Right cardiac atrium (tissue), 5 donors: ENCODE measurements at regions not wholly inside any gene's neighbourhood (a gene's known extent, or its start where the extent isn't known, plus 50 kb on each side); places are given as distances from the start of the nearest gene placed in this dataset.

Experiments
- ATAC-seq, 2 donors: fragments of 200-7000 bp; cut with Tn5 transposase; one replicate each; pipeline versions ENCODE4 v1.8.0 to v1.9.1; 2020; ENCODE audit warnings: moderate library complexity in 2 of 2, mild to moderate bottlenecking in 1 of 2
- DNase-seq, 3 donors: peaks; one replicate each; pipeline ENCODE4 v3.0.0-alpha.2; 2020
- H3K27ac ChIP-seq: one replicate; pipeline ENCODE4 v1.5.1; 2013; ENCODE audit warnings: mild to moderate bottlenecking, low read length, control low read depth, moderate library complexity
- H3K27me3 ChIP-seq: one replicate; pipeline ENCODE4 v1.6.1; 2013; ENCODE audit not compliant: control insufficient read depth, insufficient read depth
- H3K4me1 ChIP-seq: one replicate; pipeline ENCODE4 v1.6.1; 2013; ENCODE audit warnings: low read length; ENCODE audit not compliant: control insufficient read depth, insufficient read depth
- H3K4me3 ChIP-seq: one replicate; pipeline ENCODE4 v1.5.1; 2013; ENCODE audit warnings: low read length, control low read depth
- H3K9me3 ChIP-seq: one replicate; pipeline ENCODE4 v1.6.1; 2013; ENCODE audit warnings: low read length; ENCODE audit not compliant: control insufficient read depth
- WGBS: extraction: QIAGEN DNeasy Blood & Tissue Kit; methylation state at CpG from one replicate; pipeline ENCODE4 v1.1.7; 2013; 5-methylcytosine and 5-hydroxymethylcytosine counted together
- intact Hi-C, 4 donors: fragments of 100-400 bp; cut with DNase I; formaldehyde crosslinking; loops; one replicate each; pipeline versions ENCODE4 v1.11.0 to v1.14.0; 2022 to 2023
- donor health status: healthy with polysubstance abuse.
- donor health status: DM: no; HTN: yes; CAD: no.
- donor health status: DM: no; HTN: no; CAD: no.
- donor health status: DM: no; HTN: yes; CAD: no; lungs with severe emphysema.
- donor health status: DM: yes; HTN: yes; CAD: no.

GRCh38 chr17:15177343-15177742 lies 87.8 kb downstream of the PMP22 start:
- H3K4me3 ChIP-seq, result no peak overlapping the region
- ATAC-seq (no peak), DNase-seq (no peak)
- H3K27ac ChIP-seq, result no peak overlapping the region
- H3K4me1 ChIP-seq, result no peaks in the 10 kb centered on the region
- intact Hi-C loops, result no loop called here
- 90% methylated on average over 2 of the region's 2 CpGs for WGBS
- no peaks in the 10 kb centered on the region for H3K9me3 ChIP-seq
- no peaks in the 10 kb centered on the region for H3K27me3 ChIP-seq

DNA sequence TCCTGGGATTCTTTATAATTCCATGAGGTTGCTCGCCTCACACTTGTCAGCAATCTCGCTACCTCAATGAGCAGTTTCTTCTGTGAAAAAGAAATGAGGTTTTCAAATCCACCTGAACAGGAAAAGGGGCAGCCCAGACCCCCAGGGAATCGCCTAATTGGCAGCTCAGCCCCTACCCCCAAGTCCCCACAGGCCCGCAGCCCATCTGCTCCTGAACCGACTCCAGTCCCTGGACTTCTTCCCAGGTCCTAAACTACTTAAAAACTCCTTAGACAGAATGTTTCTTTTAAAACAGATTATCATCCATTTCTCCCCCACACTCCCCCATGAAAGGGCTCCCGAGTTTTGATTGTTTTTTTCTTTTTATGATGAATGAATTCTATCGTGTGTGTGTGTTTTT lies 89.8 kb downstream of the PMP22 start:
- Histone ChIP-seq H3K9me3 (no peaks in the 10 kb centered on the region), H3K4me1 (no peaks in the 10 kb centered on the region), H3K27ac (no peak overlapping the region), H3K4me3 (no peak overlapping the region), H3K27me3 (no peaks in the 10 kb centered on the region)
- WGBS, result 54% methylated on average over 7 of the region's 7 CpGs
- ATAC-seq (no peak), DNase-seq (no peak)
- intact Hi-C loops, result no loop called here

DNA sequence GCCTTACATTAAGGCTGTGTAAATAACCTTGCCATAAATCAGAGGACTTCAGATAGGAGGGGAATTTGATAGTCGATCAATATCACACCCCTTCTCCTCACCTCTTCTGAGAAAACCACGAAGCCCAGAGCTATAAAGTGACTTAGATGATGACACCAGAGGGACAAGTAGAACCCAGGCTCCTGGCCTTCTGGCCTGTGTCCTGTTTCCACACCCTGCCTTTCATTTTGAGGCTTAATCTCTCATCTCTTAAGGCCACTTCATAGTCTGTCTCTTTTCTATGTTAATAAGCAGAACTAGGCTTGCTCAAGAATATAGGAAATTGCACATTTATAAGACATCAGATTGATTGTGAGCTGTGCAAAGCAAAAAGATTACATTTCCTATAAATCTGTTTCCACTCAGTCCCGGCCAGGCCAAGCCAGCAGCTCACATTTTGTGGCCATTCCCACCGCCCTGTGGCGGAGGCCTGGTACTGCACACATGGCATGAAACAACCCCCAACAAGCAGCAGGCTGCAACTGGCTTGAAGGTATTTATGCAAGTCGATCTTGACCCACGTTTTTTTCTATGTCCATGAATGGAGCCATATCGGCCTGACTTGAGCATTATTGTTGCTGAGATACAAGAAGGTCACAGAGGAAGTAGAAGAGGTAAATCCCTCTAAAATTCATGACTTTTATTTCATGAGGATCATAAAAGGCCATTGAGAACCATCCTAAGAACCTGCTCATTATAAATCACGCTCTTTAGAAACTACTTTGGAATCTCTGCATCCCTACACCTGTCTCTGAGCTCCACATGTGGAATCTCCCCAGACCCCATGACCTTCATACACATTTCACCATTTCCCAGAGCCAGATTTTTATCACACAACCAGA lies 93.7 kb downstream of the PMP22 start:
- peak; percentile 75 to 80 for ATAC-seq
- peak; percentile 52 to 77 (median 76) for DNase-seq
- Histone ChIP-seq H3K27me3 (no peaks in the 10 kb centered on the region), H3K4me3 (no peak overlapping the region), H3K27ac (no peak overlapping the region), H3K4me1 (no peaks in the 10 kb centered on the region), H3K9me3 (no peaks in the 10 kb centered on the region)
- 28% methylated on average over 9 of the region's 9 CpGs for WGBS
- intact Hi-C loops, result no loop called here

DNA sequence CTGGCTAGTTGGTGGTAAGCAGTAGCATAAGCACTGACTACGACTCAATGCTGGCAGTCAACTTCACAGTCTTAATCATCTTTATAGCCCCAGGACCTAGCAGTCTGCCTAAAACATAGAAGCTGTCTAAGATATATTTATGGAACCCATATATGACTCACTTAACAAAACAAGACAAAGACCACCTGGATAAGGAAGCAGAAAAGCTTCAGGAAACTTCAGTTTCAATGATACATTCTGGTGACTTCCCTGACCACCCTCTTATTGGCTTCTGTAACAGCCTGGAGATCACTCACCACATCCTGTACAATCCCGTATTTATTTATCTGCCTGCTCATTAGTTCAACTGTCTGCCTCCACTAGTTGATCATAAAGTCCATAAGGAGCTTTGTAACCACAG lies 95.5 kb downstream of the PMP22 start:
- no peak for ATAC-seq
- WGBS, result 68% methylated on average over 2 of the region's 2 CpGs
- Histone ChIP-seq H3K27me3 (no peaks in the 10 kb centered on the region), H3K4me3 (no peak overlapping the region), H3K27ac (no peak overlapping the region), H3K4me1 (no peaks in the 10 kb centered on the region), H3K9me3 (no peaks in the 10 kb centered on the region)
- intact Hi-C loops, result loop anchor here in 1 of 4 donors (5.0 kb wide), 1 partner anchor 47 kb away; no protein-coding TSS in a partner anchor
- no peak for DNase-seq

DNA sequence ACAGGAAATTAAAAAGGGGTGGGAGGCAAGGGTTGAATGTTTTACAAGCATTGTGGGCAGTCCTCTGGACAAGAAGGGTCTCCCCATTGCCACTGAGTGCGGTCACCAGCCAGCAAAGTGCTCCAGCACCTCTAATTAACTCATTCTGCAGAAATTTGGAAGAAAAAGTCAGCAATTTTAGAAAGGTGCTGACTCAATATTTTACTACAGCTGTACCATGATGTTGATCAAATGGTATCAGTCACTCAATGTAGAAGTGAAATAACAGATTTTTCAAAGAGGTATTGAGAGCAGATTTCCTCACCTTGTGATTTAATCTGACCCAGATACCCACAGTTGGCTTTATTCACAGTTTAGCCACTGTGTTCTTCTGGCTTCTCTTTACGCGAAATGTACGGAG lies 96.7 kb downstream of the PMP22 start:
- intact Hi-C loops, result loop anchor here in 1 of 4 donors (5.0 kb wide), 1 partner anchor 46 kb away; no protein-coding TSS in a partner anchor
- no peak for DNase-seq
- Histone ChIP-seq H3K27ac (no peak overlapping the region), H3K9me3 (no peaks in the 10 kb centered on the region), H3K27me3 (no peaks in the 10 kb centered on the region), H3K4me3 (no peak overlapping the region), H3K4me1 (no peaks in the 10 kb centered on the region)
- 66% methylated on average over 4 of the region's 4 CpGs for WGBS
- ATAC-seq, result no peak

DNA sequence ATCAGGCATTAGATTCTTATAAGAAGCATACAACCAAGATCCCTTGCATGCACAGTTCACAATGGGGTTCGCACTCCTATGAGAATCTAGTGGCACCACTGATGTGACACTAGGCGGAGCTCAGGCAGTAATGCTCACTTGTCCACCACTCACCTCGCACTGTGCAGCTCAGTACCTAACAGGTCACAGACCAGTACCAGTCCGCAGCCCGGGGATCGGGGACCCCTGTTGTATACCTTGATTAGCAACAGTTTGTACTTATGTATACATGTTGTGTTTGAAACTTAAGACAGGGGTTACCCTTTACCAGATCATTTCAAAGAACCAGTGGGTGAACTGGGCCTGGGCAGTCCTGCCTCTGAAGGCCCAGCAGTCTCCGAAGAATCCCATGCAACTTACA lies 103.7 kb downstream of the PMP22 start:
- intact Hi-C loops, result no loop called here
- 82% methylated on average over 7 of the region's 7 CpGs for WGBS
- no peak overlapping the region for H3K4me3 ChIP-seq
- H3K9me3 ChIP-seq, result no peaks in the 10 kb centered on the region
- no peaks in the 10 kb centered on the region for H3K4me1 ChIP-seq
- ATAC-seq (no peak), DNase-seq (no peak)
- H3K27me3 ChIP-seq, result no peaks in the 10 kb centered on the region
- no peak overlapping the region for H3K27ac ChIP-seq

DNA sequence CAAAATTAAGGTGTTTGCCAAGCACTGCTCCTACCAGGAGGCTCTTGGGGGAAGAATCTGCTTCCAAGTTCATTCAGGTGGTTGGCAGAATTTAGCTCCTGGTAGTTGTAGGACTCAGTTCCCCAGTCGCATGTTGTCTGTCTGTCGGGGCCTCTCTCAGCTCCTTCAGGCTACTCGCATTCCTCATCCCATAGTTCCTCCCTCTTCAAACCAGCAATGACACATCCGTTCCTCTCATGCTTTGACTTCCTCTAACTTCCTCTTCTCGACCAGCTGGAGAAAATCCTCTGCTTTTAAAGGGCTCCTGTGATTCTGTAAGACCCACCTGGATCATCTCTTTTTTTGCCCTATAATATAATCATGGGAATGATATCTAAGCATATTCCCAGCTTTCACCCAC lies 108.1 kb downstream of the PMP22 start:
- Histone ChIP-seq H3K4me1 (no peaks in the 10 kb centered on the region), H3K27ac (no peak overlapping the region), H3K27me3 (no peaks in the 10 kb centered on the region), H3K9me3 (no peaks in the 10 kb centered on the region), H3K4me3 (no peak overlapping the region)
- intact Hi-C loops, result loop anchor here in 2 of 4 donors (5.0 to 10.0 kb wide), 2 partner anchors 220 to 232 kb away; no protein-coding TSS in a partner anchor
- no peak for DNase-seq
- ATAC-seq, result no peak
- 33% methylated on average over 5 of the region's 5 CpGs for WGBS

DNA sequence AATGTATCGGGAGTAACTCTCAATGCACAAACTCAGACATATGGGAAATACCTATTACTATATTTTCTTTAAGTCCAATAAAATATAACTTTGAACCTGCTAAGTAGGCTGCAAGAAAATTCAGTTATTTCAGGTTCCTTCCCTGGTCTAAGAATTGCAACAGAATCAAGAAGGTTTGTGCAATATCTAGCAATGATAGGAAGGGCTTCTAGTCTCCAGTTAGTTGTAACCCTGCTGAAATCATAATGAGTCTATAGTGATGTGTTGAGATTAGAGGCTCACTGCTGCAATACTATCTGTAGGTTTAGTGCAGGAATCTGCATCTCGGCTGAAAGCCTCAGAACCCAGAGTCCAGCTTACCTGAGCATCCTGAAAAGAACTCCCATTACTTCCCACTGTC lies 110.5 kb downstream of the PMP22 start:
- WGBS, result 86% methylated on average over 2 of the region's 2 CpGs
- Histone ChIP-seq H3K27me3 (no peaks in the 10 kb centered on the region), H3K27ac (no peak overlapping the region), H3K9me3 (no peaks in the 10 kb centered on the region), H3K4me1 (no peaks in the 10 kb centered on the region), H3K4me3 (no peak overlapping the region)
- intact Hi-C loops, result loop anchor here in 2 of 4 donors (5.0 to 10.0 kb wide), 2 partner anchors 217 to 230 kb away; no protein-coding TSS in a partner anchor
- ATAC-seq, result no peak
- no peak for DNase-seq

DNA sequence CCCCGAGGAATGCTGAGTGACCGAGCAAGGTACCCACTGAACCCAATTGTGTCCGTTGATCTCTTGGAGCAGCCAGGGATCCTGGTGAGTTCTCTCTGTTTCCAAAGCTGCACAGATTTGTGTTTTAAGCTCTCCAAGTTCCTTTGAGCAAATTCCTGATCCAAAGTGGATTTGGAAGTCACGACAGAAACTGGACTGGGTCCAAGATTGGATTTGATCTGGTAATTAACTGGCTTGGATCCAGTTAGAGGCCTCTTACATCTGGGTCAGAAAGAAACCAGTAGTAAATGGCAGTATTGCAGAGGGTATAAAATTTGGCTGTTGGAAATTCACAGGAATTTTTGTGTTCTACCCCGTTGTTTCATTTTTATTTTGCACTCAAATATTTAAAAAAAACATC lies 119.5 kb downstream of the PMP22 start:
- Histone ChIP-seq H3K4me1 (no peaks in the 10 kb centered on the region), H3K9me3 (no peaks in the 10 kb centered on the region), H3K4me3 (no peak overlapping the region), H3K27ac (no peak overlapping the region), H3K27me3 (no peaks in the 10 kb centered on the region)
- intact Hi-C loops, result no loop called here
- ATAC-seq (no peak), DNase-seq (no peak)
- 72% methylated on average over 5 of the region's 5 CpGs for WGBS

DNA sequence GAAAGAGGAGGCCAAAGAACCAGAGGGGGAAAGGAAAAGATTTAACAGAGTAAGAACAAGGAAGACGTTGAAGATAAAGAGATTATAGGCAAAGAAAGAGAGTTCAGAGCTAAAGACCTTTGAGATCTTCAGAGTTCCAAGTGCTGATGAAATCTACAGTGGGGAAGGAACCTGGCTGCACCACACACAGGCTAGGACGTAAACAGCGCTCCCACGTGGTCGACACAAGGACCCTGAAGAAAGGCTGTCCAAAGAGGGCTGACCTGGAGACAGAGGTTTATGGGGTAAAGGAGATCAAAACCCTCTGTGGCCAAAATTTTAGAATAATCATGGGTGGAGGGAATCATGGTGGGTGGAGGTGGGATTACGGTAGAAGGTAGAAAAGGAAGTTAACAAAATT lies 121.6 kb downstream of the PMP22 start:
- intact Hi-C loops, result no loop called here
- WGBS, result 76% methylated on average over 6 of the region's 6 CpGs
- H3K27ac ChIP-seq, result no peak overlapping the region
- no peaks in the 10 kb centered on the region for H3K27me3 ChIP-seq
- no peaks in the 10 kb centered on the region for H3K9me3 ChIP-seq
- H3K4me3 ChIP-seq, result no peak overlapping the region
- no peak for DNase-seq
- no peak for ATAC-seq
- no peaks in the 10 kb centered on the region for H3K4me1 ChIP-seq

DNA sequence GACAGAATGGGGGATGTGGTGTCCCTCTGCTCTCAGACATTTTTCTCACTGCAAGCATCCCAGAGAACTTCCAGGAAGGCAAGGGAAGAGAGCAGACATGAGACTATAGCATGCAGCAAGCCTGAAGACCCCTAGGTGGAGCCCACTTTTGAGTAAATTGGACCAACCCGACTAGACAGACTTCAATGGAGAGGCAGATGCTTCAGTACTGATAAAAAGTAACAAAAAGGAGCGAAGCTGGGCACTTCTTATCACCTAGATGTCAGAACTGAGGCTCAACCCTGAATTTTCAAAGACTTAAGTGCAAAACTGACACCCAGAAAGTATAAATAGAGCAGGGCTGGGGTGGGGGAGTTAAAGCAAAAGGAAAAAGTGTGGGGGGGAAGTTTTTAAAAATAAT lies 130.8 kb downstream of the PMP22 start:
- Histone ChIP-seq H3K9me3 (no peaks in the 10 kb centered on the region), H3K27me3 (no peaks in the 10 kb centered on the region), H3K4me1 (no peaks in the 10 kb centered on the region), H3K27ac (no peak overlapping the region), H3K4me3 (no peak overlapping the region)
- WGBS, result 46% methylated on average over 2 of the region's 2 CpGs
- DNase-seq, result no peak
- no peak for ATAC-seq
- intact Hi-C loops, result no loop called here
